ENCODE measurements at regions not wholly inside any gene's neighbourhood (a gene's known extent, or its start where the extent isn't known, plus 50 kb on each side); places are given as distances from the start of the nearest gene placed in this dataset.

- TF ChIP-seq CTCF (conservative IDR thresholded peaks at IDR 0.05) (no peak), ZFX (IDR thresholded peaks at IDR 0.05) (no peak)
- H3K27ac ChIP-seq, result no peak overlapping the region
Measured at GRCh38 chr10:83633547-83633946, 505.8 kb upstream of the GHITM start.

GRCh38 chr10:83636826-83637225 is 502.5 kb upstream of the GHITM start:
- no peak overlapping the region for H3K27ac ChIP-seq
- TF ChIP-seq CTCF (conservative IDR thresholded peaks at IDR 0.05) (no peak), ZFX (IDR thresholded peaks at IDR 0.05) (no peak)

GRCh38 chr10:83647526-83647925 is 491.8 kb upstream of the GHITM start:
- no peak overlapping the region for H3K27ac ChIP-seq
- no peak for TF ChIP-seq ZFX (IDR thresholded peaks at IDR 0.05)
- TF ChIP-seq CTCF (conservative IDR thresholded peaks at IDR 0.05), result no peak

GRCh38 chr10:83648201-83648600 is 491.1 kb upstream of the GHITM start:
- no peak for TF ChIP-seq ZFX (IDR thresholded peaks at IDR 0.05)
- no peak overlapping the region for H3K27ac ChIP-seq

- no peak for TF ChIP-seq ZFX (IDR thresholded peaks at IDR 0.05)
- no peak overlapping the region for H3K27ac ChIP-seq
Measured at GRCh38 chr10:83649471-83649870, 489.8 kb upstream of the GHITM start.

- H3K27ac ChIP-seq, result no peak overlapping the region
- TF ChIP-seq CTCF (conservative IDR thresholded peaks at IDR 0.05) (no peak), ZFX (IDR thresholded peaks at IDR 0.05) (no peak)
Measured at GRCh38 chr10:83654689-83655088, 484.6 kb upstream of the GHITM start.

DNA sequence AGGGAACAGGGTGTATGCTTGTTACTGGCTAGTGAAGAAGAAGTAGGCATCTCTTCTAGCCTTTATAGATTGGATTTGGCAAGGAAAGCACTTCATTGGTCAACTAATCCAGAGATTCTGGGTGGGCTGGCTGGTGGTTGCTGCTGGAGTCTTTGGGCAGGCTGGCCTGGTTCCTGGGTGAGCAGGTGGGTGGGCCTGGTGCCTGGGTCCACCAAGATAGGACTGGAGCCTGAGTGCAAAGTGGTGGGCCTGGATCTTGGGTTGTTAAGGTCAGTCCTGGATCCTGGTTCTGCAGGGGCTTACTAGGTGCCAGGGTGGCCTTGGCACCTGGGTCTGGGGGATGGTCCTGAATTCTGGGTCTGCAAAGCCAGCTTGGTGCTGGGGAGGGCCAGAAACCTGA is 482.4 kb upstream of the GHITM start:
- H3K27ac ChIP-seq, result no peak overlapping the region
- TF ChIP-seq CTCF (conservative IDR thresholded peaks at IDR 0.05) (no peak), ZFX (IDR thresholded peaks at IDR 0.05) (no peak)

- TF ChIP-seq ZFX (IDR thresholded peaks at IDR 0.05), result no peak
- TF ChIP-seq CTCF (conservative IDR thresholded peaks at IDR 0.05), result no peak
- H3K27ac ChIP-seq, result no peak overlapping the region
Measured at GRCh38 chr10:83657487-83657886, 481.8 kb upstream of the GHITM start.

GRCh38 chr10:83663918-83664317 is 475.4 kb upstream of the GHITM start:
- H3K27ac ChIP-seq, result no peak overlapping the region
- no peak for TF ChIP-seq CTCF (conservative IDR thresholded peaks at IDR 0.05)
- TF ChIP-seq ZFX (IDR thresholded peaks at IDR 0.05), result no peak

Data from C4-2B (cell line).